ENCODE measurements at regions not wholly inside any gene's neighbourhood (a gene's known extent, or its start where the extent isn't known, plus 50 kb on each side); places are given as distances from the start of the nearest gene placed in this dataset.
"Not testable (repeated sequence)": the region's sequence is repeated elsewhere in the genome, so short reads cannot be mapped to it uniquely, and the experiment has no call there.

DNA sequence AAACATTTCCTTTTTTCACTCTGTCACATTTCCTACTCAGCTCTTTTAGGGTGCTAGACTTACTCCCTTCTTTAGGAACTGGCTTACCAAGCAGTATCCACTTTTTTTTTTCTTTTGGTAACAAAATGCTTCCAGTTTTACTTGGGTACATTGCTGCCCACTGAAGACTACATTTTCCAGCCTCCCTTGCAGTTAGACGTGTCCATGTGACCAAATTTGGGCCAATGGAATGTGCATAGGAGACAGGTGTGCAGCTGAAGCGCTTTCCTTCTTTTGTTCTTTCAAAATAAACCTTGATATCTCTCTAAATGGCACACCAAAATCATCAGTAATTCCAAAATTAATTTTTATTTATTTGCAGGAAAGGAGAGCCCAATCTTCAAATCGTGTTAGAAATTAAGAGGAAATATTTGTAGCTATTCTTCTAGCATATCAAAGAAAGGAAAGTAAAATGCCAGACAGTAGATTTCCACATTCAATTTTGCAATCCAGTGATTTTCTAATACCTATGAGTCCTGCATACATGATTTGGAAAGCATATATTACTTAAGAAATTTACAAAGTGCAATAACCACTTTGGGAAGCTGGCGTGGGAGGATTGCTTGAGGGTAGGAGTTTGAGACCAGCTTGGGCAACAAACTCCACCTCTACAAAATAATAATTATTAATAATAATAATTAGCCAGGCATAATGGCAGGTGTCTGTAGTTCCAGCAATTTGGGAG is 422.0 kb upstream of the FRG2C start:
- DNase-seq (ENCODE audit: low read depth): no peak

DNA sequence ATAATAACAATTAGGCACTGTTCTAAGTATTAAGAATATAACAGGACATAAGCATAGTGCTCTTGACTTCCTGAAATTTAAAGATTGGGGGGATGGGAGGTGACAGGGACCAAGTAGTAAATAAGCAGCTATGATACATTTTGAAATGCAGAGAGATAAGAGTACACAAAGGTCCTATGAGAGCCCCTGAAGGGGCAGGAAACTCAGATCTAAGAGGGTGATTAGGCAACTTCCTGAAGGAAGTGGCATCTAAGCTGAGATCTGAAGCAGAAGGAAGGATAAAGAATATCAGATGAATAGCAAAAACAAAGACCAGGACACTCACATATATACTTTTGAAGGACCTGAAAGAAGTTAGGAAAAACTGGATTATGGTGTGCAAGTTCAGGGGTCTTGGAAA is 415.2 kb upstream of the FRG2C start:
- no peak for DNase-seq (ENCODE audit: low read depth)

DNA sequence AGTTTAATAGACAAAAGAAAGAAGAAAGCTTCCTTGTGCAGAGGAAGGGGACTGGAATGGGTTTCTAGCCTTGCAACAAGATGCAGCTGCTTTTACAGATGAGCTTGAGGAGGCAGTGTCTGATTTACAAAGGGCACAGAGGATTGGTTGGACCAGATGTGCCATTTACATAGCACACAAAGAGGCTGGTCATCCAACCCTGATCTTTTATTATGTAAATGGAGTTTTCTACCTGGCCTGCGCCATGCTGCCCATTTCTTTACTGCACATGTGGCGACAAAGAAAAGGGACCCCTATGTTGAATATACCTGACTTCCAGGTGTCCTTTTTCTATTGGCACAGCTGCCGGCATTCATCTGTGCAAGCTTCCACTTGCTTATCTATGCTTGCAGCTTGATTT is 409.4 kb upstream of the FRG2C start:
- DNase-seq (ENCODE audit: low read depth): no peak

DNA sequence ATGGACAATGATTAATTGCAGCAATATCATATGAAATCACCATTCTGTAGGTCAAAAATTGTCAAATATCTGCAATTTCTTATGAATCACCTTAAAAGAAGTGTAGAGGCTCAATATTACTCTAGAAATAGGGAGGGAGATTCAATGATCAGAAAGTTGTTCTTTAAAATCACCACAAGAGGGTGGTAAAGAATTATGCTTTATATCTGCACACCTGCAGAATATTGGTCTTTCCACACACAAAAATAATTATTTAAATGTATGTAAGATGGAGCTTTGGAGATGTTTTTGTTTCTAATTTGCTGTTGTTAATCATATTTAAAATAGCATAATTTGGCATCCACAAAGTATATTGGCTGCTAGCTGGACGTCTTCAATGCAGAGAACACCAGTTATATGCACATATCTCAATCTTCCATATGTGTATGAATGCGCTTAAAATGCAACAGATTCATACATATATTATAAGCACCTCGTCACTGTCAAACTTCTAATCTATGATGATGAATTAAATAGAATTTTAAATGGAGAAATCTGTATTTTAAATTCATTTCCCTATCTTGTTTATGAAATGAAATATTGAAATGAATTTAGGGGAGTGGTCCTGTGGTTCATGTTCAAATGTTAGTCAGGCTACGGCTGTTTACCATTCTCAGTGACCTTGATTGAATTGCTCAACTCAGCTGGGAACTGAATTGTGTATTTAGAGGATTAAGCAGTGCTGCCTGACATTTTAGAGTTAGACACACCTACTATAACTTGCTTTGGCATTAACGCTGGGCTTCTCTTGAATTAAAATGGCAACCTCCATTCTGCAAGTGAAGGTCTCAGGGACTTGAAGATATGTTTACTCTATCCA is 405.1 kb upstream of the FRG2C start:
- not testable (repeated sequence) for DNase-seq (ENCODE audit: low read depth)

DNA sequence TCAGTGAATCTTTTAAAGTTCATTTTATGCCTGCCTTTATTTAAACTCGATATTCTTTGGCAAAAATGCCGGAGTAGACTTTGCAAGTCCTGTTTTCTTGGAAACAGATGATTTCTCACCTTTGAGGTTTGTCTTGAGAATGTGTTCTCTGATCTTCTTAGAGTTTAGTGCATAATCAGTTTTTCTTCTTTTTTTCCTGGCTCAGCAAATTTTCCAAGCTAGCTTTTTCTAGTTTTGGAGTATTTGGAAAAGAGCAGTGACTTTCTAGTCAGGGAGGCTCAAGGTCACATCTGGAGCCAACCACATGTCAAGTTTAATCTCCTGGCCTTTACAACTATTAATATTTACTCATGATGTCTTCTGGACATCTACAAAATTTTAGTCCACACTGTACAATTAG is 403.2 kb upstream of the FRG2C start:
- not testable (repeated sequence) for DNase-seq (ENCODE audit: low read depth)

DNA sequence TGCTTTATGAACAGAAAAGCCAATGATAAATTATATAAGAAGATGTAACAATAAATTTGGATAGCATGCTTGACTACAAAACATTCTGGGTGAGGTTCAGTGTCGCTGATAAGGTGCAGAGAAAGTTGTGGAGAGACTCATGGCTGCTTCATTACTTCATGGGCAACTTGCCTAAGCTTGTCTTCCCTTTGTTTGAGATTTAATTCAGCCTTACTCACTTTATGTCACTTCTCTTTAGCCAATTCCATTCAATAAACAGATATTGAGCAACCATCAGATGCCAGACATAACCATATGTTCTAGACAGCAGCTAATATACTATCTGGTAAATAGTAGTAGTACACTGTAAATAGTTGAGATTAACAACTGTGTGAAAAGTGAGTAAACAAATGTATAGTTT is 401.5 kb upstream of the FRG2C start:
- no peak for DNase-seq (ENCODE audit: low read depth)

DNA sequence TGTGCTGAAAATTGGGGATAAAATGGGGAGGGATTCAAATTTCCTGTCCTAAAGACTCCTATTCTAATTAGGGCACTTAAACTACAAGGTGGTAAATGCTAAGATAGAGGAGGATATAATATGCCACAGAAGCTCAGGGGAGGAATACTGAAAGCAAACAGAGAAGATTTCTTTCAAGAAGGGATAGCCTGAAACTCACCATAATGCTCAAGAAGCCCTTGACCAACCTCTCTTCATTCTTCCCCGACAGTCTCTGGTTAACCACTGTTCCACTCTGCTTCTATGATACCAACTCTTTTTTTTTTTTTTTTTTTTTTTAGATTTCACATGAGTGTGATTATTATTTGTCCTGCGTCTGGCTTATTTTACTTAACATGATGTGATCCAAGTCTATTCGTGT is 398.2 kb upstream of the FRG2C start:
- no peak for DNase-seq (ENCODE audit: low read depth)

DNA sequence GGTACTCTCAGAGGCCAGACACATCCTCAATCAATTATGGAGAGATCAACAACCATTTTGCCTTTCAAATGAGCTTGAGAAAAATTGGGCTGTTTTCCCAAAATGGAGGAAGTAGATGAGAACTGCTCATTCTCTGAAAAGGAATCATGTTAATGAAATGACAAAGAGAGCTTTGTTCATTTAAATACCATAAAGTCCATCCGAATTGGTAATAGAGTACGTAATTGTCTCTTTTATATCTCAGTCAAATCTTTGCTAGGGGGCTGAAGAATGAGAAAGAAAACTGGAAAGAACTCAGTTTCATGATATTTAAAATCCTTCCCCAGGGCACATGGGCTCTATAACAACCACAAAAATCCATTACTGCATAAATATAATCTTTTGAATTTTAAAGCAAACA is 395.6 kb upstream of the FRG2C start:
- not testable (repeated sequence) for DNase-seq (ENCODE audit: low read depth)

DNA sequence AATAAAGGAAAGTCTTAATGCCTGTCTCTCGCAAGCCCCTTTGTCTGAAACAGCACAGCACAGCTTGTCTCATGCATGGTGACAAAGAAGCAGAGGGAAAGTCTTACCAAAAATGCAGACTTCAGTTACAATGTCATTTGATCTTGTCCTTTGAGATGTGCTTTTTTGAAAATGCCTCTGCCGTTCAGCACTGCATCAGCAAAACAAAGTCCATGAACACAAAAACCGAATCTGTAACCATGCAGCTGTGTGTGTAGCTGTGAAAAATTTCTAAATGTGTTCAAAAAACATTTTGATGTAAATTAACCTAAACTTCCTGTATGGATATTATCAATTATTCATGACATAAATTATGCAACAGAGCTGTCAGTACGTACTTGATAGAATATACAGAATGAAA is 391.9 kb upstream of the FRG2C start:
- not testable (repeated sequence) for DNase-seq (ENCODE audit: low read depth)

DNA sequence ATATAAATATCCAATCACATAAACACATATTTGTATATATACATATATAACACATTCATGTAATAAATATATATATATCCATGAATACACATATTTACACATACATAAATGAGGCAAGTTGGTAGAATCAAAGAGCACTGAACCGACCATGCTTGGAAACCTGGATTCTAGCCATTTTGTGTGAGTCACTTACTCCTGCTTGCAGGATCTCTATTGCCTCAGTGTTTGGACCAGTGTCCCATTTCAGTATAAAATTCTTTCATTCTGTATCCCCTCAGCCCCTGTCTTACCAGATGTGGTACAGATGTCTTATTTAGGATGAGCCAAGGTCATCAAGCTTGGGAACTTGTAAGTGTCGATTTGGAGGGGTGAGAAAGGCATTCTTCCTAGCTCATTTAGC is 391.4 kb upstream of the FRG2C start:
- DNase-seq (ENCODE audit: low read depth): no peak

DNA sequence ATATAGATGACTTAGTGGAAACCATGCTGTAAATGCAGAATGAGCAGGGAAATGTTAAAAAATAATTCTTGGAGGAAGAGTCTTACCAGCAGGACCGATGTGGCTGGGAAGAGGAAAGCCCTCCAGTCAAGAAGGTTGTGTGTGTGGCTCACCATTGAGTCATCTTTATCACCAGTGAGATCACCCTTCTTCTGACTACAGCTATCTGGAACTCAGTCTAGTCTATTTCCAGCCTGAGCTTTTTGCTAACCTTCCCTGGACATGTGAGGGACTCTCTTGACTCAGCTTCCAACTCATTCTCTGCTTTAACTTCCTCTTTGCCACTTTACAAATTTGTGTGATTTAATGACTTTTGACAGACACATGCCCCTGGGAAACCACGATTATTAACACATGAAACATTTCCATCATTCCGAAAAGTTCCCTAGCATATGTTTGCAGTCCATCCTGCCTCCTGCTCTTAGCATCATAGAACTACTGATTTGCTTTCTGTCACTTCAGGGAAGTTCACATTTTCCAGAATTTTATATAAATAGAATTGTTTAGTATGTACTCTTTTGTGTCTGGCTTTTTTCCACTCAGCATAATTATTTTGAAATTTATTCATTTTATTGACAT is 378.5 kb upstream of the FRG2C start:
- DNase-seq (ENCODE audit: low read depth): not testable (repeated sequence)

DNA sequence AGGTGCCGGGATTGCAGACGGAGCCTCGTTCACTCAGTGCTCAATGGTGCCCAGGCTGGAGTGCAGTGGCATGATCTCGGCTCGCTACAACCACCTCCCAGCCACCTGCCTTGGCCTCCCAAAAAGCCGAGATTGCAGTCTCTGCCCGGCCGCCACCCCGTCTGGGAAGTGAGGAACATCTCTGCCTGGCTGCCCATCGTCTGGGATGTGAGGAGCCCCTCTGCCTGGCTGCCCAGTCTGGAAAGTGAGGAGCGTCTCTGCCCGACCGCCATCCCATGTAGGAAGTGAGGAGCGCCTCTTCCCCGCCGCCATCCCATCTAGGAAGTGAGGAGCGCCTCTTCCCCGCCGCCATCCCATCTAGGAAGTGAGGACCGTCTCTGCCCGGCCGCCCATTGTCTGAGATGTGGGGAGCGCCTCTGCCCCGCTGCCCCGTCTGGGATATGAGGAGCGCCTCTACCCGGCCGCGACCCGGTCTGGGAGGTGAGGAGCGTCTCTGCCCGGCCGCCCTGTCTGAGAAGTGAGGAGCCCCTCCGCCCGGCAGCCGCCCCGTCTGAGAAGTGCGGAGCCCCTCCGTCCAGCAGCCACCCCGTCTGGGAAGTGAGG is 375.1 kb upstream of the FRG2C start:
- DNase-seq (ENCODE audit: low read depth): not testable (repeated sequence)

DNA sequence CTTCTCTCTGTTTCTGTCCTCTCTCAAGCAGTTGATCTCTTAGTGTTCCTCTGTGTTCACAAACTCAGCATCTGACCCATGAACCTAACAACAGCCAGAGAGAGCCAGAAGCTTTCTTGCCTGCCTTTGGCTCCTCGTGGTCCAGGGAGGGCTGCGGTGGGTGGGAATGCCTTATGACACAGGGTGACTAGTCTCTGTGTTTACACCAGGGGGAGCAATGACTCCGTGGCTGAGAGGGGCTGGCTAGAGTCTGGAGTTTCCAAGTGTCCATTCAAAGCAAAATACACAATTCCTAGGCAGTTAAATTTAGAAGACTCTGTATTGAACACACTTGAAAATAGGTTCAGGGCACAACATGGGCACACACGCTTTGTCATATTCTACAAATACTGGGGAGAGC is 370.0 kb upstream of the FRG2C start:
- no peak for DNase-seq (ENCODE audit: low read depth)

DNA sequence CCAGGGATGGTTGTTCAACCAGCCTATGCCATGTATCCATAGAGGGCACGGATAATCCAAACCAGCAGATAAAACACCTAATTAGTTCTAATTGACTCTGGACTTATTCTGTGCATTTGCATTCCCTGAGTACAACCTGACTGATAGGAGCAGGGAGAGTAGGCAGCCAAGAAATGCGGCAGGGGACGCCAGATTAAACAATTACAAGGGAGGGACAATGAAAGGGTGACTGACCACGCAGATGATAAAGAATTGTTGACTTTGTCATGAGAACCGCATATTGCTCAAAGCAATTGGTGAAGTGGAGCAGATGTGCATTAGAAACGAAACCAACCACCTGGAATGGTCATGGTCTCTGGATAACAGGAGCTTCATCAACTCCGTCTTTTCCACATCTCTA is 369.1 kb upstream of the FRG2C start:
- DNase-seq (ENCODE audit: low read depth): no peak

DNA sequence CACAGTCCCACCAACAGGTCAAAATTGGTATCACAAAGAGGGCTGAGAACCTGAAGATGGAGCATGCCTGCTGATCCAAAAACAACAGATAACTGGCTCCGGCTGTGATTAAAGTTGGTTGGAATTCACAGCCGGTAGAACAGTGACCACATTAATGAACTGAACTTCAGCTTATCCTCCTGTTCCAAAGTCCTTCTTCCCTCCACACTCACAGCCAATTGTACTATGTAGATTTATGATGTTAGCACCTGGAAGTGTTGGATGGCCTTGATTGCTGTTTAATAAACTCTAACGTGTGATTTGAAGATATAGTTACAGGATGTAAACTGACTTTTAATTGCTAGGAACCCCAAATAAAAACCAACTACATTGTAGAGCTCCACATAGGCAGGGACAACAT is 367.3 kb upstream of the FRG2C start:
- no peak for DNase-seq (ENCODE audit: low read depth)

DNA sequence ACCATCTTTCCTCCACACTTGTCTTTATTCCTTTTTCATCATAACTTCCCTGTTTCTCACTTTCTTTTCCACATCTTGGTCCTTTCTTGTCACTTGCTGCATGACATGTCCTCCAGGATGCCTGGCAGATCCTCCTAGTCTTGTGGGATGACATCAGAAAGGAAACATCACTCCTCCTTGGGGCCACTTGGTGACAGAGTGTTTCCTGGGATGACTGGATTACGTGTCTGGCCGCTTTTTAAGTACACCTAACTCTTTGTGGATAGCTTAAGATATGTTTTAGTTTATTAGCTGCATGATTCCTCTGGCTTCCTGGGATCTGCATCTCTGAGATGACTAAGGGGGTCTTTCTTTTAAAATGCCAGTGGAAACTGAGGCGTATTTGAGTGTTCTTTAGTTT is 363.5 kb upstream of the FRG2C start:
- DNase-seq (ENCODE audit: low read depth): no peak

DNA sequence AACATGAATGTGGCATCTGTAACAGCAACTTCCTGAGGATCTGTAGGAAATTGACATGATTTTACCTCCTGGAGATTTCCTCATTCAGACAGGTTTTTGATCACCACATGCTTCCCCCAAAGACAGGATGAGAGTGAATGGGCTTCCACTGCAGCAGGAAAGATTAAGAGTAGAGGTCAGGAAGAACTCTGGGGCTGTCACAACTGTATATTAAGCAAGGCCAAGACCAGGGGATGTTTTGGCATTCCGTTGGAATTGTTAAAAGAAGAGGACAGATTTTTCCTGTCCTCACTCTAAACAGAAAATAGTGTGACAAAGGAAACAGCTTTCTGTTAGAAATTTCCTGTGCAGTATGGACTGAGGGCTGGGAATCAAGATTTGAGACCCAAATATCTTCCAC is 363.1 kb upstream of the FRG2C start:
- not testable (repeated sequence) for DNase-seq (ENCODE audit: low read depth)

DNA sequence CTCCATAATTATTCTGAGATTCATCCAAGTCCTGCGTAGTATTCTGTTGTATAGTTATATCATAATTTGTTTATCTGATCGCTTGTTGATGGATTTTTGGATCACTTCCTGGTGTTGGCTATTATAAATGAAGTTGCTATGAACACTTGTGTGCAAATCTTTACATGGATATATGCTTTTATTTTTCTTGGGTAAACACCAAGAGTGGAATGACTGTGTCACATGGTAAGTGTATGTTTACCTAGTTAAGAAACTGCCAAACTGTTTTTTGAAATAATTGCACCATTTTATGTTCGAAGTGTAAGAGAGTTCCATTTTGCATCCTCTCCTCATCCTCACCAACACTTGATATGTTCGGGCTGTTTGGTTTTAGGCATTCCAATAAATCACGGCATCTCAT is 360.4 kb upstream of the FRG2C start:
- no peak for DNase-seq (ENCODE audit: low read depth)

DNA sequence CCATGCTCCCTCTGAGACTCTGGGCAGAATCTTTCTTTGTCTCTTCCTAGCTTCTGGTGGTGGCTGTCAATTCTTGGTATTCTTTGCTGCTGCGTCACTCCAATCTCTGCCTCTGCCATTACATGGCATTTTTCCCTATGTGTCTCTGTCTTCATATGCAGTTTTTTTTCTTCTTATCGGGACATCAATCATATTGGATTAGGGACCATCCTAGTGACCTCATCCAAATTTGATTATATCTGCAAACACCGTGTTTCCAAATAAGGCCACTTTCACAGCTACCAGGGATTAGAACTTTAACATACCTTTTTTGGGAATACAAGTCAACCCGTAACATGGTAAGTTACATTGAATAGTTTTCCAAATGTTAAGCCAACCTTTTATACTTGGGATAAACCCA is 358.2 kb upstream of the FRG2C start:
- DNase-seq (ENCODE audit: low read depth): no peak

DNA sequence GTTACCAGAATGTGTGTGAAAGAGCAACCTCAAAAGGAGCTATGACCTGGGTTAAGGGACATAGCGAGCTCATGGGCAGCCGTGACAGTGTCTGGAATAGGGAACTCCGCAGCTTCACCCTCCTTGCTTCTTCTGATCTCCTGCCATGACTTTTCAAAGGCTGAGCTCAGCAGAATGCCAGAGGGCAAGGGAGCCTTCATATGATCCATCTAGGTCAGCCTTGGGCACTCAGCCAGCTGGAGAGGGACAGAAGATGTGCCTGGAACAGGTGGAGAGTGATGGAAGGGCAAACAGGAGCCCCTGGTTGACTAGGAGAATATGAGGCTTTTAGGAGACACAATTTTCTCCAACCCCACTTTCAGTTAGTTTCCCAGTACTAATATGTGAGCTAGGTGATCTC is 352.8 kb upstream of the FRG2C start:
- DNase-seq (ENCODE audit: low read depth): not testable (repeated sequence)

DNA sequence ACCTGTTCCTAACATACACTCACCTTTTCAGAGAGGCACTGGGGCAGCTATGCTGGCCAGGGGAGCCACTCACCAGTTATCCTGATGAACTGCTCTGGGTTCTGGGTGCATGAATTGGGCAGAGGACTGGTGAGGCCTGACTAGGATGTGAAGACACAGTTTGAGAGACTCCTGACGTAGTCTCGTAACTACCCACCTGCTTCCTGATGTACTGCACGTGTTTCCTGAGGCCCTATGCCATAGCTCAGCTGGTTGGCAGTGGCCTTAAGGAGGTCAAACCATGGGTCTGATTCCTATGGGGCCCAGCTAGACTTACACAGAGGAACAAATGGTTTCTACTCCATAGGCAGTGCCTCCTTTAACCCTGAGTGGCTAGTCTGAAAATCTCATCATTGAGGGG is 351.7 kb upstream of the FRG2C start:
- not testable (repeated sequence) for DNase-seq (ENCODE audit: low read depth)

DNA sequence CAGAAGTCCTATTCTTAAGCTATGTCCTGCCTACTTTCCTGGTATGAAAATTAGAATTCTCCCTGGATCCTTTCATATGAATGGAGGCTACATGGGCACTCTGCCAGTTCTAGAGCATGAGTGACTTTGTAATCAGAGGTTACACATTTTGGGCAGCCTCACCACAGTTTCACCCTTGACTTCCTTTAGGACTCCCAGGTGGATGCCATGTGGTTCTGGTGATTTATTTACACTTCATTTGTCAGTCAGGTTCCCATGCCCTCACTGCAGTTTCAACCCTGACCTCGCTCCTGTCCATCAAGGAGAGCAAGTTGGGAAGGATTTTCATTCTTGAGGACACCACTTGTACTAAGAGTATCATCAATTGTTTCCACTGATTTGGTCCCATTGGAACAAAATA is 344.4 kb upstream of the FRG2C start:
- DNase-seq (ENCODE audit: low read depth): not testable (repeated sequence)

DNA sequence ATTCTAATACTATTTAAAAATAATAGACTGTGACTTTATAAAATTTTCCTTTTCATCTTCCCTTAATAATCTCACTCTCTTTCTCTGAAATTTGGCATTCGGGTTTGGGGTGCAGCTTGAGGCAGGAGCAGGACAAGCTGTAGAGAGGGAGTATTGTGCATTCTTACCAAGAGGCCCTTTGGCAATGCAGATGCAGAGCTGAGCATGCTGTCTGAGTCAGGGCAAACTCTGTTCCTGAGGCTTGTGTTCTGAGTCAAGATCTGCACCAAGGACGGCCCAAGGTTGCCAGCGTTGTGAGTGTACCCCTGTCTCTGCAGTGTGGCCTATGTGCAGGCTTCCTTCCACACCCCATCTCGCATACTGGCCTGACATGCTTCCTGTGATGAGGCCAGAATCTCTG is 343.8 kb upstream of the FRG2C start:
- DNase-seq (ENCODE audit: low read depth): no peak
